ENCODE measurements at regions not wholly inside any gene's neighbourhood (a gene's known extent, or its start where the extent isn't known, plus 50 kb on each side); places are given as distances from the start of the nearest gene placed in this dataset.

- DNase-seq (no peak), ATAC-seq (no peak)
- H3K4me1 Mint-ChIP-seq: peaks cover 56 to 68% of the 10 kb centered on the region in 2 donors
- Histone ChIP-seq H3K36me3 (ENCODE audit: control insufficient read depth, insufficient read depth, low read length) (no peaks in the 10 kb centered on the region), H3K9me3 (ENCODE audit: control insufficient read depth, insufficient read depth, low read length) (no peaks in the 10 kb centered on the region), H3K4me1 (ENCODE audit: control insufficient read depth, insufficient read depth, low read length) (peaks cover 47% of the 10 kb centered on the region), H3K4me3 (ENCODE audit: low read length) (no peak overlapping the region), H3K27me3 (ENCODE audit: control insufficient read depth, insufficient read depth, low read length) (no peaks in the 10 kb centered on the region), H3K27ac (ENCODE audit: low read length) (no peak overlapping the region)
- peak overlapping the region; percentile 21 for H3K4me3 Mint-ChIP-seq
- WGBS (ENCODE audit: insufficient coverage): 78% methylated on average over 2 of the region's 2 CpGs
- no peak for TF ChIP-seq CTCF (IDR thresholded peaks at IDR 0.05)
- intact Hi-C loops (cut with micrococcal nuclease): no loop called here
- H3K9me3 Mint-ChIP-seq: no peaks in the 10 kb centered on the region
- no peaks in the 10 kb centered on the region for H3K36me3 Mint-ChIP-seq
- H3K27ac Mint-ChIP-seq: peak overlapping the region in 1 of 2 donors; percentile 57
- H3K27me3 Mint-ChIP-seq (ENCODE audit: low read depth in 2 of 2): no peaks in the 10 kb centered on the region
These were observed 76.7 kb upstream of the SFMBT2 start for GRCh38 chr10:7487528-7487927.

DNA sequence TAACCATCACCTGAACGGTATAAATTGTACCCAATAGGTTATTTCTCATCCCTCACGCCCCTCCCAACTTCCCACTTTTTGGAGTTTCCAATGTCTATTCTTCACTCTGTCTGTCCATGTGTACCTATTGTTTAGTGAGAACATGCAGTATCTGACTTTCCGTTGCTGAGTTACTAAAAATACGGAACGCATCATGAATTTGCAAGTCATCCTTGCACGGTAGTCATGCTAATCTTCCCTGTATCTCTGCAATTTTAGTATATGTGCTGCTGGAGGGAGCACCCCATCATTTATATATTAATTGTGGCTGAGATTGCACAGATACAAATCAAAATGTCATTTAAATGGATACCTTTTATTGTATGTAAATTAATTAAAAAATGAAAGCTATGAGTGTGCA, 75.7 kb upstream of the SFMBT2 start:
- Mint-ChIP-seq H3K27ac (no peak overlapping the region), H3K4me3 (no peak overlapping the region), H3K4me1 (peaks cover 52 to 66% of the 10 kb centered on the region in 2 donors), H3K9me3 (no peaks in the 10 kb centered on the region), H3K36me3 (no peaks in the 10 kb centered on the region), H3K27me3 (ENCODE audit: low read depth in 2 of 2) (no peaks in the 10 kb centered on the region)
- TF ChIP-seq CTCF (IDR thresholded peaks at IDR 0.05): no peak
- H3K4me3 ChIP-seq (ENCODE audit: low read length): no peak overlapping the region
- no peak for ATAC-seq
- H3K4me1 ChIP-seq (ENCODE audit: control insufficient read depth, insufficient read depth, low read length): peaks cover 49% of the 10 kb centered on the region
- no peaks in the 10 kb centered on the region for H3K9me3 ChIP-seq (ENCODE audit: control insufficient read depth, insufficient read depth, low read length)
- no peaks in the 10 kb centered on the region for H3K36me3 ChIP-seq (ENCODE audit: control insufficient read depth, insufficient read depth, low read length)
- intact Hi-C loops (cut with micrococcal nuclease): no loop called here
- no peak overlapping the region for H3K27ac ChIP-seq (ENCODE audit: low read length)
- 83% methylated on average over 6 of the region's 6 CpGs for WGBS (ENCODE audit: insufficient coverage)
- no peaks in the 10 kb centered on the region for H3K27me3 ChIP-seq (ENCODE audit: control insufficient read depth, insufficient read depth, low read length)
- no peak for DNase-seq

DNA sequence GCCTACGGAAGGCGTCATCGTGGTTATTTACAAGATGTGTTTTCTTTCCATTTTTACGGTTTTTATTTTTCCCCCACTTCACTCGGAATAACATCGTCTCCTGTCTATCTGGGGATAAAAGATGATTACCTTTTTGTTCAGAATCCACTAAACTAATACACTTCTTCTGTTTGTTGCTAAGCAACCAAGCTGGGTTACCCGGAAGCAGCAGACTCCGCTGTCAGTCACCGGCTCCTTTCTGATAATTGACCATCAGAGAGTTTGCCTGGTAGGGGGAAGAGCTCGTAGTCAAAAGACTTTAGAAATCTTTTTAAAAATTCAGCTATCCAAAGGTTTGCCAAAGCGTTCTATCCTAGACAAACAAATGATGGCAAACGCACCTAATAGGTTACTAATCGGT, 75.0 kb upstream of the SFMBT2 start:
- Mint-ChIP-seq H3K36me3 (no peaks in the 10 kb centered on the region), H3K4me1 (peaks cover 58 to 70% of the 10 kb centered on the region in 2 donors), H3K27me3 (ENCODE audit: low read depth in 2 of 2) (no peaks in the 10 kb centered on the region), H3K27ac (peak overlapping the region; percentile 97 to 99), H3K4me3 (peak overlapping the region; percentile 85), H3K9me3 (no peaks in the 10 kb centered on the region)
- peaks cover 52% of the 10 kb centered on the region for H3K4me1 ChIP-seq (ENCODE audit: control insufficient read depth, insufficient read depth, low read length)
- intact Hi-C loops (cut with micrococcal nuclease): no loop called here
- H3K27ac ChIP-seq (ENCODE audit: low read length): no peak overlapping the region
- WGBS (ENCODE audit: insufficient coverage): 95% methylated on average over 12 of the region's 13 CpGs
- ATAC-seq (no peak), DNase-seq (no peak)
- no peaks in the 10 kb centered on the region for H3K9me3 ChIP-seq (ENCODE audit: control insufficient read depth, insufficient read depth, low read length)
- no peak for TF ChIP-seq CTCF (IDR thresholded peaks at IDR 0.05)
- H3K27me3 ChIP-seq (ENCODE audit: control insufficient read depth, insufficient read depth, low read length): no peaks in the 10 kb centered on the region
- H3K36me3 ChIP-seq (ENCODE audit: control insufficient read depth, insufficient read depth, low read length): no peaks in the 10 kb centered on the region
- H3K4me3 ChIP-seq (ENCODE audit: low read length): no peak overlapping the region

DNA sequence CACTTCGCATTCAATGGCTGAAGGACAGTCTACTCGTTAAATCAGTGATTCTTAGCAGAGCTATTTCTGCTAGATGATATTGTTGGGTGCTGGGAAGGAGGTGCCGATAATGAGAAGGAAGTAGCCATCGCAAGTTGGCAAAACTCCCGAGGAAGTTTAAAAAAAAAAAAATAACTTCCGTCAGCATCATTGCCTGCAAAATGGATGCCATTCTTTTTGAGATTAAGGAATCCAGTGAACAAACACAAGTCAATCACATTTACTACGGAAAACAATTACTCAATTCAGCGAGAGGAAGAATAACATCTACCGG, 74.4 kb upstream of the SFMBT2 start:
- H3K9me3 Mint-ChIP-seq: no peaks in the 10 kb centered on the region
- Histone ChIP-seq H3K4me1 (ENCODE audit: control insufficient read depth, insufficient read depth, low read length) (peaks cover 58% of the 10 kb centered on the region), H3K9me3 (ENCODE audit: control insufficient read depth, insufficient read depth, low read length) (no peaks in the 10 kb centered on the region), H3K4me3 (ENCODE audit: low read length) (peak overlapping the region; percentile 7), H3K27ac (ENCODE audit: low read length) (peak overlapping the region; percentile 77), H3K36me3 (ENCODE audit: control insufficient read depth, insufficient read depth, low read length) (no peaks in the 10 kb centered on the region), H3K27me3 (ENCODE audit: control insufficient read depth, insufficient read depth, low read length) (no peaks in the 10 kb centered on the region)
- peaks cover 63 to 76% of the 10 kb centered on the region in 2 donors for H3K4me1 Mint-ChIP-seq
- DNase-seq (peak in 1 of 2 donors; percentile 72), ATAC-seq (no peak)
- peak overlapping the region; percentile 85 for H3K4me3 Mint-ChIP-seq
- H3K27me3 Mint-ChIP-seq (ENCODE audit: low read depth in 2 of 2): no peaks in the 10 kb centered on the region
- WGBS (ENCODE audit: insufficient coverage): 44% methylated on average over 9 of the region's 9 CpGs
- no peak for TF ChIP-seq CTCF (IDR thresholded peaks at IDR 0.05)
- intact Hi-C loops (cut with micrococcal nuclease): no loop called here
- H3K36me3 Mint-ChIP-seq: no peaks in the 10 kb centered on the region
- peak overlapping the region; percentile 97 to 99 for H3K27ac Mint-ChIP-seq
